ENCODE measurements at regions not wholly inside any gene's neighbourhood (a gene's known extent, or its start where the extent isn't known, plus 50 kb on each side); places are given as distances from the start of the nearest gene placed in this dataset.

GRCh38 chr1:91098299-91098906, 76.6 kb upstream of the ZNF644 start:
- FAIRE-seq: no peak
- ChIA-PET CTCF (ENCODE audit: partially characterized antibody) (interaction anchor here (0.7 to 1.6 kb wide), 3 partner anchors 9 to 67 kb away, joined by 3 to 4 read pairs (median 3); no protein-coding TSS in a partner anchor), POLR2A (ENCODE audit: partially characterized antibody) (interaction anchor here (0.9 kb wide), 1 partner anchor 76 kb away, joined by 4 read pairs; the partner anchor contains the start of gene ZNF644)
- Histone ChIP-seq H3K14ac (ENCODE audit: insufficient read length) (no peak overlapping the region), H3K4me3 (ENCODE audit: extremely low read depth in 1 of 4, insufficient read depth in 2 of 4, low read depth in 3 of 4, low read length in 4 of 4) (no peak overlapping the region), H3K23me2 (ENCODE audit: low read depth, low read length) (no peaks in the 10 kb centered on the region), H4K91ac (replicated peaks; ENCODE audit: insufficient read length, low read length) (no peak overlapping the region), H2BK12ac (ENCODE audit: low read depth, low read length) (no peak overlapping the region), H3K36me3 (ENCODE audit: control insufficient read depth in 2 of 4, insufficient read depth in 4 of 4, low read length in 3 of 4) (no peaks in the 10 kb centered on the region), H3K4me2 (ENCODE audit: insufficient read depth in 1 of 2, low read depth in 2 of 2, low read length in 2 of 2) (no peak overlapping the region), H2AK5ac (ENCODE audit: low read depth, low read length) (no peak overlapping the region), H2AFZ (ENCODE audit: low read length) (peak overlapping the region; percentile 4), H3K56ac (replicated peaks; ENCODE audit: insufficient read length, low read depth, low read length) (no peak overlapping the region), H2BK20ac (ENCODE audit: low read length) (no peak overlapping the region), H3K4ac (replicated peaks; ENCODE audit: insufficient read length, low read depth, low read length) (no peak overlapping the region), H4K20me1 (replicated peaks in 1 of 2; ENCODE audit: control insufficient read depth in 1 of 2, insufficient read depth in 2 of 2, low read length in 2 of 2) (no peaks in the 10 kb centered on the region), H2BK120ac (replicated peaks; ENCODE audit: low read depth, low read length) (no peak overlapping the region), H3K9me3 (ENCODE audit: insufficient read depth in 2 of 2, low read depth in 1 of 2, low read length in 1 of 2) (no peaks in the 10 kb centered on the region), H3K18ac (ENCODE audit: extremely low read depth, low read length) (no peak overlapping the region), H2BK5ac (ENCODE audit: low read depth, low read length) (no peak overlapping the region), H3K79me2 (ENCODE audit: control insufficient read depth in 1 of 2, insufficient read depth in 2 of 2, low read length in 2 of 2) (no peaks in the 10 kb centered on the region), H2BK15ac (ENCODE audit: low read length) (no peak overlapping the region), H3K27me3 (replicated peaks in 1 of 4; ENCODE audit: control insufficient read depth in 3 of 4, extremely low read depth in 1 of 4, insufficient read depth in 3 of 4, low read length in 3 of 4) (no peaks in the 10 kb centered on the region), H4K5ac (ENCODE audit: insufficient read length, low read depth, low read length) (no peak overlapping the region), H3K27ac (ENCODE audit: low read depth, low read length) (no peak overlapping the region), H3K79me1 (ENCODE audit: low read depth, low read length) (no peaks in the 10 kb centered on the region), H3K23ac (ENCODE audit: insufficient read length) (no peak overlapping the region), H3K9ac (replicated peaks in 1 of 4; ENCODE audit: extremely low read depth in 1 of 4, low read depth in 3 of 4, low read length in 3 of 4) (no peak overlapping the region), H4K8ac (ENCODE audit: extremely low read depth, insufficient read depth, low read length) (no peak overlapping the region), H3K4me1 (replicated peaks in 1 of 4; ENCODE audit: control insufficient read depth in 3 of 4, insufficient read depth in 4 of 4, low read length in 3 of 4) (peaks cover 0 to 10% (median 4%) of the 10 kb centered on the region in 4 experiments; a peak in 5 of 7 replicates)
- WGBS, 2 experiments (ENCODE audit: extremely low coverage in 1 of 2, insufficient coverage in 1 of 2, insufficient read length in 1 of 2, insufficient replicate concordance in 2 of 2, low coverage in 1 of 2, low lambda C conversion rate in 2 of 2, missing lambda C conversion rate in 1 of 2): 86% methylated on average over 3 of the region's 3 CpGs; no CpG with 5 or more reads in 1 of the 2 experiments
- DNase-seq (ENCODE audit: low read depth in 1 of 2, low spot score in 2 of 2): peak in 1 of 2 experiments; percentile 36
- TF ChIP-seq TEAD4 (IDR thresholded peaks at IDR 0.05; ENCODE audit: low read depth, low read length) (no peak), CREB1 (IDR thresholded peaks at IDR 0.05) (no peak), JUND (IDR thresholded peaks at IDR 0.05; ENCODE audit: low read length) (0 out of 2 replicates have a peak, but pooled peaks have one; percentile 44)

All from H1 (cell line).